ENCODE measurements at regions not wholly inside any gene's neighbourhood (a gene's known extent, or its start where the extent isn't known, plus 50 kb on each side); places are given as distances from the start of the nearest gene placed in this dataset.

- DNase-seq, result no peak
- no peak overlapping the region for H3K27ac Mint-ChIP-seq (ENCODE audit: unreplicated experiment)
- no peaks in the 10 kb centered on the region for H3K4me1 Mint-ChIP-seq (ENCODE audit: low read depth, unreplicated experiment)
- TF ChIP-seq CTCF (IDR thresholded peaks at IDR 0.05; ENCODE audit: unreplicated experiment), result no peak
- H3K36me3 Mint-ChIP-seq (ENCODE audit: insufficient read depth, unreplicated experiment), result no peaks in the 10 kb centered on the region
- CTCF ChIA-PET, result no interaction called here
- no peak overlapping the region for H3K4me3 Mint-ChIP-seq (ENCODE audit: low read depth, unreplicated experiment)
- intact Hi-C loops (cut with micrococcal nuclease; ENCODE audit: unreplicated experiment), result no loop called here
- peaks cover 78% of the 10 kb centered on the region for H3K27me3 Mint-ChIP-seq (ENCODE audit: unreplicated experiment)
- BruUV-seq (replicated peaks), result no TSS peak
- H3K9me3 Mint-ChIP-seq (ENCODE audit: low read depth, unreplicated experiment), result peaks cover 2% of the 10 kb centered on the region
Measured at GRCh38 chr2:11042841-11043240, 112.4 kb upstream of the SLC66A3 start.

GRCh38 chr2:11043245-11043644 lies 112.0 kb upstream of the SLC66A3 start:
- no TSS peak for BruUV-seq (replicated peaks)
- Mint-ChIP-seq H3K27me3 (ENCODE audit: unreplicated experiment) (peaks cover 77% of the 10 kb centered on the region), H3K4me1 (ENCODE audit: low read depth, unreplicated experiment) (no peaks in the 10 kb centered on the region), H3K27ac (ENCODE audit: unreplicated experiment) (no peak overlapping the region), H3K9me3 (ENCODE audit: low read depth, unreplicated experiment) (peaks cover 2% of the 10 kb centered on the region), H3K36me3 (ENCODE audit: insufficient read depth, unreplicated experiment) (no peaks in the 10 kb centered on the region), H3K4me3 (ENCODE audit: low read depth, unreplicated experiment) (no peak overlapping the region)
- TF ChIP-seq CTCF (IDR thresholded peaks at IDR 0.05; ENCODE audit: unreplicated experiment), result no peak
- CTCF ChIA-PET, result no interaction called here
- no peak for DNase-seq
- intact Hi-C loops (cut with micrococcal nuclease; ENCODE audit: unreplicated experiment), result no loop called here

GRCh38 chr2:11044201-11044600 lies 111.1 kb upstream of the SLC66A3 start:
- H3K9me3 Mint-ChIP-seq (ENCODE audit: low read depth, unreplicated experiment), result no peaks in the 10 kb centered on the region
- intact Hi-C loops (cut with micrococcal nuclease; ENCODE audit: unreplicated experiment), result no loop called here
- H3K4me1 Mint-ChIP-seq (ENCODE audit: low read depth, unreplicated experiment), result no peaks in the 10 kb centered on the region
- no peak overlapping the region for H3K27ac Mint-ChIP-seq (ENCODE audit: unreplicated experiment)
- CTCF ChIA-PET, result no interaction called here
- no TSS peak for BruUV-seq (replicated peaks)
- no peaks in the 10 kb centered on the region for H3K36me3 Mint-ChIP-seq (ENCODE audit: insufficient read depth, unreplicated experiment)
- TF ChIP-seq CTCF (IDR thresholded peaks at IDR 0.05; ENCODE audit: unreplicated experiment), result no peak
- no peak overlapping the region for H3K4me3 Mint-ChIP-seq (ENCODE audit: low read depth, unreplicated experiment)
- peaks cover 83% of the 10 kb centered on the region for H3K27me3 Mint-ChIP-seq (ENCODE audit: unreplicated experiment)
- no peak for DNase-seq

GRCh38 chr2:11045294-11045693 lies 110.0 kb upstream of the SLC66A3 start:
- CTCF ChIA-PET, result interaction anchor here (0.6 kb wide), 1 partner anchor 82 kb away, joined by 7 read pairs; no protein-coding TSS in a partner anchor
- no peak for DNase-seq
- Mint-ChIP-seq H3K27ac (ENCODE audit: unreplicated experiment) (no peak overlapping the region), H3K9me3 (ENCODE audit: low read depth, unreplicated experiment) (no peaks in the 10 kb centered on the region), H3K27me3 (ENCODE audit: unreplicated experiment) (peaks cover 83% of the 10 kb centered on the region), H3K4me1 (ENCODE audit: low read depth, unreplicated experiment) (no peaks in the 10 kb centered on the region), H3K36me3 (ENCODE audit: insufficient read depth, unreplicated experiment) (no peaks in the 10 kb centered on the region), H3K4me3 (ENCODE audit: low read depth, unreplicated experiment) (no peak overlapping the region)
- intact Hi-C loops (cut with micrococcal nuclease; ENCODE audit: unreplicated experiment), result no loop called here
- BruUV-seq (replicated peaks), result no TSS peak
- TF ChIP-seq CTCF (IDR thresholded peaks at IDR 0.05; ENCODE audit: unreplicated experiment), result no peak

Measured in Calu3 (cell line).